CD4-positive, alpha-beta T cell (primary cell): ENCODE measurements at regions not wholly inside any gene's neighbourhood (a gene's known extent, or its start where the extent isn't known, plus 50 kb on each side); places are given as distances from the start of the nearest gene placed in this dataset.

Source experiments
- ATAC-seq: fragments of 200-7000 bp; cut with Tn5 transposase; one replicate; pipeline ENCODE4 v1.10.0; 2022; ENCODE audit warnings: mild to moderate bottlenecking; ENCODE audit not compliant: poor library complexity
- CTCF ChIA-PET: fragments of 350-600 bp; sonication (Branson Sonifier 250); formaldehyde crosslinking; loops from one replicate; lab custom pipeline; 2021; ENCODE audit warnings: antibody characterized with exemption, inconsistent platforms; lab: Charles Lee
- POLR2A ChIA-PET: fragments of 350-600 bp; sonication (Branson Sonifier 250); formaldehyde crosslinking; loops from one replicate; lab custom pipeline; 2021; ENCODE audit warnings: antibody characterized with exemption, inconsistent platforms; lab: Charles Lee
- DNase-seq, 14 experiments: peaks; one replicate each; pipeline ENCODE4 v3.0.0-alpha.2; 2013 to 2020; ENCODE audit warnings: mixed read lengths in 2 of 14
- H3K27ac ChIP-seq, 2 donors: one replicate each; pipeline versions ENCODE4 v1.5.1 to v1.7.0; 2013; ENCODE audit warnings: low read length in 2 of 2, low read depth in 1 of 2, mild to moderate bottlenecking in 1 of 2
- H3K27me3 ChIP-seq, 2 experiments: 1 replicate in 1 of 2; 2 replicates in 1 of 2; pipeline versions ENCODE4 v1.6.1 to v1.7.0; 2013; ENCODE audit warnings: low read length in 2 of 2, control low read depth in 1 of 2, mild to moderate bottlenecking in 1 of 2, moderate library complexity in 1 of 2; ENCODE audit not compliant: insufficient read depth in 2 of 2, control insufficient read depth in 1 of 2
- H3K36me3 ChIP-seq: one replicate; pipeline ENCODE4 v1.6.1; 2013; ENCODE audit warnings: low read length, control low read depth; ENCODE audit not compliant: insufficient read depth
- H3K4me1 ChIP-seq: one replicate; pipeline ENCODE4 v1.6.1; 2013; ENCODE audit warnings: low read length, control low read depth; ENCODE audit not compliant: insufficient read depth
- H3K4me3 ChIP-seq: one replicate; pipeline ENCODE4 v1.5.1; 2013; ENCODE audit warnings: mild to moderate bottlenecking, low read length, moderate library complexity
- H3K9me3 ChIP-seq, 2 experiments: 1 replicate in 1 of 2; 2 replicates in 1 of 2; pipeline versions ENCODE4 v1.6.1 to v1.7.0; 2013; ENCODE audit warnings: low read length in 2 of 2, mild to moderate bottlenecking in 2 of 2, control low read depth in 1 of 2, moderate library complexity in 1 of 2; ENCODE audit not compliant: control insufficient read depth in 1 of 2, insufficient read depth in 1 of 2
- H3K27ac Mint-ChIP-seq: one replicate; pipeline ENCODE4 v1.8.0; 2020; ENCODE audit warnings: mixed read lengths
- H3K27me3 Mint-ChIP-seq: one replicate; pipeline ENCODE4 v1.8.0; 2021; ENCODE audit warnings: mixed read lengths
- H3K36me3 Mint-ChIP-seq: one replicate; pipeline ENCODE4 v1.8.0; 2021; ENCODE audit warnings: low read depth, mixed read lengths
- H3K4me1 Mint-ChIP-seq: one replicate; pipeline ENCODE4 v1.8.0; 2021; ENCODE audit warnings: low read depth, mixed read lengths
- H3K4me3 Mint-ChIP-seq: one replicate; pipeline ENCODE4 v1.8.0; 2020; ENCODE audit warnings: mild to moderate bottlenecking, mixed read lengths
- H3K9me3 Mint-ChIP-seq: one replicate; pipeline ENCODE4 v1.8.0; 2020; ENCODE audit warnings: mixed read lengths
- CTCF ChIP-seq: fragments of 200-600 bp; IDR thresholded peaks from one replicate; pipeline ENCODE4 v1.8.0; 2022; ENCODE audit warnings: antibody characterized with exemption, mild to moderate bottlenecking
- intact Hi-C, 2 experiments: fragments of 100-400 bp; cut with DNase I in 1 of 2; cut with micrococcal nuclease in 1 of 2; formaldehyde crosslinking; loops; one replicate each; pipeline versions ENCODE4 v1.15.1 to v1.9.0; 2023 to 2025; cut with DNase I, micrococcal nuclease

- H3K9me3 ChIP-seq = peaks cover 0 to 9% of the 10 kb centered on the region in 2 experiments
- no peaks in the 10 kb centered on the region for H3K4me1 Mint-ChIP-seq
- ChIA-PET POLR2A (no interaction called here), CTCF (interaction anchor here (1.4 kb wide), 1 partner anchor 18 kb away, joined by 5 read pairs; no protein-coding TSS in a partner anchor)
- H3K4me3 ChIP-seq = no peak overlapping the region
- H3K4me3 Mint-ChIP-seq = no peak overlapping the region
- H3K27ac ChIP-seq = no peak overlapping the region
- intact Hi-C loops = no loop called here
- H3K36me3 ChIP-seq = no peaks in the 10 kb centered on the region
- H3K27ac Mint-ChIP-seq = no peak overlapping the region
- H3K27me3 Mint-ChIP-seq = no peaks in the 10 kb centered on the region
- ATAC-seq = no peak
- H3K4me1 ChIP-seq = no peaks in the 10 kb centered on the region
- H3K9me3 Mint-ChIP-seq = no peaks in the 10 kb centered on the region
- no peak for TF ChIP-seq CTCF
- DNase-seq = no peak
- no peaks in the 10 kb centered on the region for H3K27me3 ChIP-seq
- H3K36me3 Mint-ChIP-seq = no peaks in the 10 kb centered on the region
These were observed 520.8 kb upstream of the ZFHX3 start for GRCh38 chr16:73568769-73569168.

- H3K27me3 Mint-ChIP-seq = no peaks in the 10 kb centered on the region
- Histone ChIP-seq H3K27me3 (no peaks in the 10 kb centered on the region), H3K4me1 (no peaks in the 10 kb centered on the region), H3K4me3 (no peak overlapping the region), H3K9me3 (peaks cover 0 to 9% of the 10 kb centered on the region in 2 experiments), H3K36me3 (no peaks in the 10 kb centered on the region), H3K27ac (no peak overlapping the region)
- ChIA-PET POLR2A (no interaction called here), CTCF (interaction anchor here (0.9 kb wide), 1 partner anchor 15 kb away, joined by 3 read pairs; no protein-coding TSS in a partner anchor)
- H3K9me3 Mint-ChIP-seq = no peaks in the 10 kb centered on the region
- DNase-seq (no peak), ATAC-seq (no peak)
- no peak overlapping the region for H3K27ac Mint-ChIP-seq
- H3K4me1 Mint-ChIP-seq = no peaks in the 10 kb centered on the region
- H3K36me3 Mint-ChIP-seq = no peaks in the 10 kb centered on the region
- no peak for TF ChIP-seq CTCF
- intact Hi-C loops = no loop called here
- no peak overlapping the region for H3K4me3 Mint-ChIP-seq
These were observed 518.0 kb upstream of the ZFHX3 start for GRCh38 chr16:73565925-73566324.

- Histone ChIP-seq H3K4me3 (no peak overlapping the region), H3K27ac (no peak overlapping the region), H3K9me3 (peaks cover 0 to 9% of the 10 kb centered on the region in 2 experiments), H3K4me1 (no peaks in the 10 kb centered on the region), H3K27me3 (no peaks in the 10 kb centered on the region), H3K36me3 (no peaks in the 10 kb centered on the region)
- no peaks in the 10 kb centered on the region for H3K9me3 Mint-ChIP-seq
- CTCF ChIA-PET = no interaction called here
- POLR2A ChIA-PET = no interaction called here
- no peak for TF ChIP-seq CTCF
- no peaks in the 10 kb centered on the region for H3K4me1 Mint-ChIP-seq
- H3K27ac Mint-ChIP-seq = no peak overlapping the region
- intact Hi-C loops = no loop called here
- no peak for ATAC-seq
- DNase-seq = no peak
- H3K36me3 Mint-ChIP-seq = no peaks in the 10 kb centered on the region
- H3K4me3 Mint-ChIP-seq = no peak overlapping the region
- no peaks in the 10 kb centered on the region for H3K27me3 Mint-ChIP-seq
These were observed 517.3 kb upstream of the ZFHX3 start for GRCh38 chr16:73565263-73565662.
